Heart right ventricle (tissue), 16 donors: ENCODE measurements at regions not wholly inside any gene's neighbourhood (a gene's known extent, or its start where the extent isn't known, plus 50 kb on each side); places are given as distances from the start of the nearest gene placed in this dataset.

Experiments used
- ATAC-seq, 8 donors: fragments of 200-7000 bp; cut with Tn5 transposase; one replicate each; pipeline ENCODE4 v1.9.1; 2020; ENCODE audit warnings: mild to moderate bottlenecking in 8 of 8, moderate library complexity in 8 of 8, moderate number of reproducible peaks in 1 of 8
- DNase-seq, 2 donors: peaks; one replicate each; pipeline ENCODE4 v3.0.0-alpha.2; 2020
- H3K27ac ChIP-seq, 10 donors: fragments of 200-600 bp; sonication (generic) in 2 of 10; one replicate each; pipeline versions ENCODE4 v1.5.0 to v1.8.0; 2020 to 2022; ENCODE audit warnings: mild to moderate bottlenecking in 3 of 10
- H3K27me3 ChIP-seq, 7 donors: fragments of 200-600 bp; one replicate each; pipeline ENCODE4 v1.8.0; 2021 to 2022; ENCODE audit warnings: mild to moderate bottlenecking in 2 of 7
- H3K36me3 ChIP-seq, 9 donors: fragments of 200-600 bp; sonication (generic) in 1 of 9; one replicate each; pipeline versions ENCODE4 v1.5.0 to v1.8.0; 2020 to 2022; ENCODE audit warnings: mild to moderate bottlenecking in 2 of 9
- H3K4me1 ChIP-seq, 9 donors: fragments of 200-600 bp; sonication (generic) in 1 of 9; one replicate each; pipeline versions ENCODE4 v1.5.0 to v1.8.0; 2020 to 2022; ENCODE audit warnings: mild to moderate bottlenecking in 4 of 9
- H3K4me3 ChIP-seq, 10 donors: fragments of 200-600 bp; sonication (generic) in 2 of 10; one replicate each; pipeline versions ENCODE4 v1.5.0 to v1.8.0; 2020 to 2022; ENCODE audit warnings: mild to moderate bottlenecking in 7 of 10, moderate library complexity in 2 of 10
- H3K9me3 ChIP-seq, 11 donors: fragments of 200-600 bp in 10 of 11; sonication (generic) in 2 of 11; one replicate each; pipeline versions ENCODE4 v1.5.0 to v1.8.0; 2013 to 2022; ENCODE audit warnings: mild to moderate bottlenecking in 2 of 11, control low read depth in 1 of 11, moderate library complexity in 1 of 11
- WGBS, 2 donors: extraction: QIAGEN DNeasy Blood & Tissue Kit; methylation state at CpG; one replicate each; pipeline ENCODE4 v1.1.7; 2013; ENCODE audit warnings: inconsistent platforms in 1 of 2; 5-methylcytosine and 5-hydroxymethylcytosine counted together
- intact Hi-C, 10 donors: fragments of 100-400 bp; cut with DNase I; formaldehyde crosslinking; loops; one replicate each; pipeline versions ENCODE4 v1.11.1 to v1.14.2; 2022
- TF ChIP-seq, protein P1 (sequence below), 9 donors: fragments of 200-600 bp; sonication (generic) in 2 of 9; IDR thresholded peaks; one replicate each; pipeline versions ENCODE4 v1.5.0 to v1.8.0; 2021 to 2022; ENCODE audit warnings: antibody characterized with exemption in 9 of 9, mild to moderate bottlenecking in 5 of 9, moderate library complexity in 1 of 9
- donor health status: Arrhythmogenic right ventricular cardiomyopathy.
- donor health status: ischemic (EF 13 %, LVEDD 7.1; RV severe dilation, severe dysfunction).
- donor health status: healthy with polysubstance abuse.
- donor health status: DM: no; HTN: yes; CAD: no.
- donor health status: DM: no; HTN: no; CAD: no.
- donor health status: ischemic (EF 25% LVEDD 6.9; RV normal size, moderate dysfunction).
- donor health status: ischemic (EF 25% LVEDD 5.7; RV mildly dilated, moderate dysfunction).
- donor health status: healthy.
- donor health status: DM: yes; HTN: yes; CAD: no.
- donor health status: Ischemic cardiomyopathy.
- donor health status: ischemic (EF 35%, LVEDD 5.7; RV mildly dilated, moderate dysfunction).
- donor health status: nonischemic (EF 11% LVEDD 7.7; RV severe dilation, severe dysfunction).
- donor health status: DM: yes; HTN: yes; CAD: no.
- donor health status: PGD.
- donor health status: ischemic (EF 29% LVEDD 5.4; RV normal size, mild dysfunction).
- donor health status: nonischemic (EF 23%, LVEDD 6.1; RV moderate dilation, normal function).

DNA sequence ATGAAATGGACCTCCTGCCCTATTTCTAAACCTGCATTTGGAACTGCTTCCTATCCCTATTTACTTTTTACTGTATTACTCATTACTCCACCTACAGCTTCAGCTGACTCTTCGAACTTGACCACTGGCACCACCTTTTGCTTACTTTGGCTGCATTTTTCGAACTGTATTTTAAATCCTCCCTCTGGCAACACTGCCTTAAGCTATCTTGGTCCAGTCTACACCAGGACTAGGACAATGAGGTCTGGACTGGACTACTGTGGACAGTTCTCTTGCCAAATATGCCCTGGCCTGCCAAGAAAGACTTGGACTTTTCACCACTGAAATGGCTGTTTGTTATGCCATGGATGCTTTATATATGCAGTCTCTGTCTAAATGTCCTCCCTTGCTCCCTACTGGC is 328.1 kb downstream of the BTG1 start:
- Histone ChIP-seq H3K36me3 (no peaks in the 10 kb centered on the region), H3K4me3 (no peak overlapping the region), H3K27ac (no peak overlapping the region), H3K27me3 (no peaks in the 10 kb centered on the region), H3K4me1 (no peaks in the 10 kb centered on the region), H3K9me3 (peaks cover 0 to 8% (median 0%) of the 10 kb centered on the region in 11 donors)
- intact Hi-C loops, result loop anchor here in 7 of 10 donors (10.0 kb wide), 4 partner anchors 327 to 757 kb away; partner anchors contain the start of gene BTG1 (in 1 of the 7)
- DNase-seq, result no peak
- WGBS, 2 donors, result 65 to 83% methylated on average over 2 of the region's 2 CpGs
- TF ChIP-seq, protein P1, sequence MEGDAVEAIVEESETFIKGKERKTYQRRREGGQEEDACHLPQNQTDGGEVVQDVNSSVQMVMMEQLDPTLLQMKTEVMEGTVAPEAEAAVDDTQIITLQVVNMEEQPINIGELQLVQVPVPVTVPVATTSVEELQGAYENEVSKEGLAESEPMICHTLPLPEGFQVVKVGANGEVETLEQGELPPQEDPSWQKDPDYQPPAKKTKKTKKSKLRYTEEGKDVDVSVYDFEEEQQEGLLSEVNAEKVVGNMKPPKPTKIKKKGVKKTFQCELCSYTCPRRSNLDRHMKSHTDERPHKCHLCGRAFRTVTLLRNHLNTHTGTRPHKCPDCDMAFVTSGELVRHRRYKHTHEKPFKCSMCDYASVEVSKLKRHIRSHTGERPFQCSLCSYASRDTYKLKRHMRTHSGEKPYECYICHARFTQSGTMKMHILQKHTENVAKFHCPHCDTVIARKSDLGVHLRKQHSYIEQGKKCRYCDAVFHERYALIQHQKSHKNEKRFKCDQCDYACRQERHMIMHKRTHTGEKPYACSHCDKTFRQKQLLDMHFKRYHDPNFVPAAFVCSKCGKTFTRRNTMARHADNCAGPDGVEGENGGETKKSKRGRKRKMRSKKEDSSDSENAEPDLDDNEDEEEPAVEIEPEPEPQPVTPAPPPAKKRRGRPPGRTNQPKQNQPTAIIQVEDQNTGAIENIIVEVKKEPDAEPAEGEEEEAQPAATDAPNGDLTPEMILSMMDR (IDR thresholded peaks at IDR 0.05), result no peak
- ATAC-seq, result no peak

GRCh38 chr12:91813701-91814100 is 331.9 kb downstream of the BTG1 start:
- peaks cover 0 to 22% (median 3%) of the 10 kb centered on the region in 11 donors for H3K9me3 ChIP-seq
- H3K27ac ChIP-seq, result no peak overlapping the region
- TF ChIP-seq, protein P1 (IDR thresholded peaks at IDR 0.05), result no peak
- WGBS, 2 donors, result 97% methylated on average over 3 of the region's 3 CpGs
- no peak overlapping the region for H3K4me3 ChIP-seq
- H3K36me3 ChIP-seq, result no peaks in the 10 kb centered on the region
- DNase-seq (no peak), ATAC-seq (no peak)
- peaks cover 0 to 8% (median 0%) of the 10 kb centered on the region in 9 donors for H3K4me1 ChIP-seq
- intact Hi-C loops, result loop anchor here (2.0 to 10.0 kb wide), 13 partner anchors 164 to 761 kb away; partner anchors contain the start of gene BTG1 (in 2 of the 10)
- no peaks in the 10 kb centered on the region for H3K27me3 ChIP-seq

- H3K36me3 ChIP-seq, result no peaks in the 10 kb centered on the region
- no peaks in the 10 kb centered on the region for H3K27me3 ChIP-seq
- ATAC-seq (peak in 6 of 8 donors; percentile 65 to 84 (median 75)), DNase-seq (peak; percentile 70 to 71)
- peaks cover 0 to 42% (median 5%) of the 10 kb centered on the region in 11 donors for H3K9me3 ChIP-seq
- TF ChIP-seq, protein P1 (IDR thresholded peaks at IDR 0.05), result peak; percentile 71 to 90 (median 84)
- 41 to 43% methylated on average over 5 of the region's 5 CpGs for WGBS, 2 donors
- peak overlapping the region in 1 of 10 donors; percentile 11 for H3K27ac ChIP-seq
- intact Hi-C loops, result loop anchor here (1.0 to 10.0 kb wide), 16 partner anchors 166 to 763 kb away; partner anchors contain the start of gene BTG1 (in 3 of the 10)
- H3K4me3 ChIP-seq, result no peak overlapping the region
- H3K4me1 ChIP-seq, result peaks cover 0 to 8% (median 0%) of the 10 kb centered on the region in 9 donors
These were observed 334.0 kb downstream of the BTG1 start for GRCh38 chr12:91811481-91812287.

DNA sequence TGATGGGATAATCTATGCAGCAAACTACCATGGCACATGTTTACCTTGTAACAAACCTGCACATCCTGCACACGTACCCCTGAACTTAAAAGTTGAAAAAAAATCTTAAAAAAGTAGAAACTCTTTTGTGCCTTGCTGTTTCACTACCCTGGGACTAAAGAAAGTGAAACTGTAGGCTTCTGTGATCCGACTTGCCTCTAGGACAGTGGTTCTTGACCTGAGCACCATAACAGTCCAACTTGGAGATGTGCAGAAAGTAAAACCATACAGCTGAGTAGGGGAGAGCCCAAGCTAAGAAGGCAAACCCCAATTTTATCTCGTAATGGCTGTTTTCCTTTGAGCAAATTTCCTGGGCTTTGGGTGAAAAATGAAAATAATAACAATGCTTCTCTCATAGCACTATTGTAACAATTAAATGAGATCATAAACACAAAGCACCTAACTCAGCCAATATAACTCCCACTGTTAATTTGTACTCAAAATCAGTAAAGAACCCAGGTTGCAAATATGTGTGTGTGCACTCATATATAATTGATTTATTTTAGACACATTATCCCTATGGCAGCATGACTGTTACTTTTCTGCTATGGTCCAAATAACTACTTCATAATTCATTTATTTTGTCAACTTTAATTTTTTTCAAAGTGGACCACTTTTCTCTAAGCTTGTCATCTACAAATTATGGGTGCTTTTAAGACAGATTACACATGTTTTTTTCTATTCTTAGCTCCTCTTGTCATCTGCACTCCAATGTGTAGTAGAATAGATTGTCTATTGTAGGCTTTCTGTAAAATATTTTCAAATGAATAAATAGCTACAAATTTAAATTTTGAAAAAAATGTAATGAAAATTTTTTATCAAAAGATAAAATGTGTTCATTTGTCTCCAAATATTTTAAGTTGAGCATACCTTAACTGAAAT is 334.9 kb downstream of the BTG1 start:
- H3K4me3 ChIP-seq, result no peak overlapping the region
- H3K9me3 ChIP-seq, result peaks cover 0 to 51% (median 12%) of the 10 kb centered on the region in 11 donors
- no peaks in the 10 kb centered on the region for H3K27me3 ChIP-seq
- no peak overlapping the region for H3K27ac ChIP-seq
- H3K36me3 ChIP-seq, result no peaks in the 10 kb centered on the region
- TF ChIP-seq, protein P1 (IDR thresholded peaks at IDR 0.05), result no peak
- DNase-seq (no peak), ATAC-seq (no peak)
- peaks cover 0 to 8% (median 0%) of the 10 kb centered on the region in 9 donors for H3K4me1 ChIP-seq
- intact Hi-C loops, result loop anchor here (1.0 to 10.0 kb wide), 15 partner anchors 167 to 764 kb away; partner anchors contain the start of gene BTG1 (in 2 of the 10)
- 81 to 92% methylated on average over 3 of the region's 3 CpGs for WGBS, 2 donors
